NB4 (cell line): ENCODE measurements at regions not wholly inside any gene's neighbourhood (a gene's known extent, or its start where the extent isn't known, plus 50 kb on each side); places are given as distances from the start of the nearest gene placed in this dataset.

Experiments used
- CTCF ChIP-seq: IDR thresholded peaks from one replicate; pipeline ENCODE4 v1.5.1; 2012; ENCODE audit warnings: low read depth, low read length
- MAX ChIP-seq: IDR thresholded peaks from 2 replicates; pipeline ENCODE4 v1.6.1; 2011; ENCODE audit warnings: low read depth, low read length

GRCh38 chr7:112546723-112547513 lies 66.1 kb downstream of the LSMEM1 start:
- peak; percentile 22 for TF ChIP-seq CTCF
- TF ChIP-seq MAX: no peak
